H9 (cell line): ENCODE measurements at regions not wholly inside any gene's neighbourhood (a gene's known extent, or its start where the extent isn't known, plus 50 kb on each side); places are given as distances from the start of the nearest gene placed in this dataset.

Experiments used
- DNase-seq: peaks from one replicate; pipeline ENCODE4 v3.0.0-alpha.2; 2017
- H2AFZ ChIP-seq: one replicate; pipeline ENCODE4 v1.6.1; 2013; ENCODE audit warnings: mild to moderate bottlenecking, low read length, control low read depth, moderate library complexity
- H2AK5ac ChIP-seq: 2 replicates; pipeline ENCODE4 v1.6.1; 2013; ENCODE audit warnings: low read length, control low read depth, mixed read lengths; ENCODE audit not compliant: insufficient read length
- H2BK120ac ChIP-seq: one replicate; pipeline ENCODE4 v1.6.1; 2013; ENCODE audit warnings: low read depth, mild to moderate bottlenecking, low read length, control low read depth, inconsistent platforms; ENCODE audit not compliant: poor library complexity, severe bottlenecking
- H2BK12ac ChIP-seq: 2 replicates; pipeline ENCODE4 v1.6.1; 2013; ENCODE audit warnings: low read length, control low read depth, mixed read lengths, low read depth; ENCODE audit not compliant: insufficient read length
- H2BK15ac ChIP-seq: 2 replicates; pipeline ENCODE4 v1.6.1; 2013; ENCODE audit warnings: low read depth, low read length, control low read depth
- H2BK20ac ChIP-seq: one replicate; pipeline ENCODE4 v1.6.1; 2013; ENCODE audit warnings: low read depth, mild to moderate bottlenecking, low read length, control low read depth, inconsistent platforms; ENCODE audit not compliant: poor library complexity, severe bottlenecking
- H2BK5ac ChIP-seq: 2 replicates; pipeline ENCODE4 v1.6.1; 2013; ENCODE audit warnings: low read length, control low read depth, mixed read lengths; ENCODE audit not compliant: insufficient read length
- H3K14ac ChIP-seq: 2 replicates; pipeline ENCODE4 v1.6.1; 2013; ENCODE audit warnings: low read length, control low read depth; ENCODE audit not compliant: insufficient read depth
- H3K18ac ChIP-seq: 2 replicates; pipeline ENCODE4 v1.6.1; 2013; ENCODE audit warnings: low read depth, mild to moderate bottlenecking, mixed read lengths, low read length, control low read depth; ENCODE audit not compliant: insufficient read length
- H3K23ac ChIP-seq: 2 replicates; pipeline ENCODE4 v1.6.1; 2013; ENCODE audit warnings: low read length, control low read depth, mixed read lengths, low read depth; ENCODE audit not compliant: insufficient read length
- H3K23me2 ChIP-seq: 2 replicates; pipeline ENCODE4 v1.6.1; 2013; ENCODE audit warnings: low read depth, mild to moderate bottlenecking, mixed read lengths, low read length, control low read depth; ENCODE audit not compliant: insufficient read length, poor library complexity, severe bottlenecking
- H3K27ac ChIP-seq: 2 replicates; pipeline ENCODE4 v1.5.1; 2013; ENCODE audit warnings: low read length, control low read depth, mixed read lengths, low read depth; ENCODE audit not compliant: insufficient read length
- H3K27me3 ChIP-seq: 2 replicates; pipeline ENCODE4 v1.6.1; 2013; ENCODE audit warnings: low read length, control low read depth, inconsistent platforms; ENCODE audit not compliant: insufficient read depth
- H3K4ac ChIP-seq: 2 replicates; pipeline ENCODE4 v1.6.1; 2013; ENCODE audit warnings: low read depth, mild to moderate bottlenecking, control low read depth, inconsistent platforms, low read length, moderate library complexity
- H3K4me1 ChIP-seq: 2 replicates; pipeline ENCODE4 v1.6.1; 2013; ENCODE audit warnings: low read length, control low read depth, inconsistent platforms; ENCODE audit not compliant: insufficient read depth
- H3K4me2 ChIP-seq: 2 replicates; pipeline ENCODE4 v1.6.1; 2013; ENCODE audit warnings: low read length, control low read depth, mixed read lengths; ENCODE audit not compliant: insufficient read length, insufficient read depth
- H3K56ac ChIP-seq: 2 replicates; pipeline ENCODE4 v1.6.1; 2013; ENCODE audit warnings: low read depth, mild to moderate bottlenecking, mixed read lengths, low read length, control low read depth; ENCODE audit not compliant: insufficient read length
- H3K79me1 ChIP-seq: 2 replicates; pipeline ENCODE4 v1.6.1; 2013; ENCODE audit warnings: low read depth, mild to moderate bottlenecking, moderate library complexity, low read length, control low read depth, inconsistent platforms; ENCODE audit not compliant: insufficient read depth, poor library complexity, severe bottlenecking
- H3K79me2 ChIP-seq: 2 replicates; pipeline ENCODE4 v1.6.1; 2013; ENCODE audit warnings: low read length, control low read depth, inconsistent platforms; ENCODE audit not compliant: insufficient read depth
- H3K9ac ChIP-seq: 2 replicates; pipeline ENCODE4 v1.6.1; 2013; ENCODE audit warnings: low read length, control low read depth, mixed read lengths; ENCODE audit not compliant: insufficient read length; ENCODE audit errors: extremely low read depth
- H3K9me3 ChIP-seq: one replicate; pipeline ENCODE4 v1.6.1; 2013; ENCODE audit warnings: low read depth, low read length, inconsistent platforms; ENCODE audit not compliant: control insufficient read depth
- H3T11ph ChIP-seq: one replicate; pipeline ENCODE4 v1.6.1; 2013; ENCODE audit warnings: mild to moderate bottlenecking, low read length, control low read depth, inconsistent platforms
- H4K20me1 ChIP-seq: one replicate; pipeline ENCODE4 v1.6.1; 2013; ENCODE audit not compliant: control insufficient read depth, insufficient read length, insufficient read depth
- H4K5ac ChIP-seq: 2 replicates; pipeline ENCODE4 v1.6.1; 2013; ENCODE audit warnings: low read depth, mild to moderate bottlenecking, mixed read lengths, low read length, control low read depth; ENCODE audit not compliant: insufficient read length
- H4K8ac ChIP-seq: replicated peaks from 2 replicates; pipeline ENCODE4 v1.6.1; 2013; ENCODE audit warnings: low read length, control low read depth, mixed read lengths, low read depth; ENCODE audit not compliant: insufficient read length
- H4K91ac ChIP-seq: 2 replicates; pipeline ENCODE4 v1.6.1; 2013; ENCODE audit warnings: low read depth, mild to moderate bottlenecking, moderate library complexity, mixed read lengths, low read length, control low read depth; ENCODE audit not compliant: insufficient read length
- H3K27ac Mint-ChIP-seq, 3 experiments: 2 replicates in 2 of 3; 3 replicates in 1 of 3; pipeline ENCODE4 v1.8.0; 2020 to 2021; ENCODE audit warnings: mixed read lengths in 3 of 3, mild to moderate bottlenecking in 1 of 3, moderate library complexity in 1 of 3
- H3K27me3 Mint-ChIP-seq: 2 replicates; pipeline ENCODE4 v1.8.0; 2021; ENCODE audit warnings: low read depth, mild to moderate bottlenecking, moderate library complexity, mixed read lengths
- H3K36me3 Mint-ChIP-seq, 3 experiments: 2 replicates in 2 of 3; 3 replicates in 1 of 3; pipeline ENCODE4 v1.8.0; 2020 to 2021; ENCODE audit warnings: low read depth in 3 of 3, mixed read lengths in 3 of 3; ENCODE audit not compliant: insufficient read depth in 1 of 3
- H3K4me1 Mint-ChIP-seq, 2 experiments: 2 replicates each; pipeline ENCODE4 v1.8.0; 2020; ENCODE audit warnings: mixed read lengths in 2 of 2
- H3K4me3 Mint-ChIP-seq, 2 experiments: 2 replicates in 1 of 2; 3 replicates in 1 of 2; pipeline ENCODE4 v1.8.0; 2020 to 2021; ENCODE audit warnings: mild to moderate bottlenecking in 2 of 2, mixed read lengths in 2 of 2, moderate library complexity in 1 of 2
- H3K9me3 Mint-ChIP-seq, 2 experiments: 2 replicates in 1 of 2; 3 replicates in 1 of 2; pipeline ENCODE4 v1.8.0; 2020; ENCODE audit warnings: mild to moderate bottlenecking in 2 of 2, mixed read lengths in 2 of 2, moderate library complexity in 1 of 2
- WGBS: extraction: QIAGEN DNeasy Blood & Tissue Kit; methylation state at CpG from one replicate; pipeline ENCODE4 v1.1.7; 2013; ENCODE audit warnings: missing lambda C conversion rate, low lambda C conversion rate, mixed read lengths; ENCODE audit not compliant: insufficient read length; ENCODE audit errors: extremely low coverage; 5-methylcytosine and 5-hydroxymethylcytosine counted together
- TF ChIP-seq, protein P1 (sequence below): fragments of 200-600 bp; sonication (generic); conservative IDR thresholded peaks from 3 replicates; pipeline ENCODE4 v1.8.0; 2021; ENCODE audit warnings: antibody characterized with exemption, mild to moderate bottlenecking

DNA sequence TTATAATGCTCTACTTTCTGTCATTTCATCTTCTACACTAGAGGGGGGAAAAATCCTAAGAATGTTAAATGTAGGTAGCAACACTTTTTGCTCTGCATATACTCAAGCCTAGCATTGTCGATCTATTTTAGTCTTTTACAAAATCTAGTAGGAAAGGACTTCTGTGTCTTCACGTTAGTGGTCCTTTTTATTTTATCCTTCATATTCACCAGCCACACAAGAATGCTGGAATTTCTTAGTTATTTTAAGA lies 253.0 kb upstream of the FLRT2 start:
- Histone ChIP-seq H4K5ac (no peak overlapping the region), H3K79me2 (no peaks in the 10 kb centered on the region), H3K23me2 (no peaks in the 10 kb centered on the region), H4K91ac (no peak overlapping the region), H3K9ac (no peak overlapping the region), H3K27ac (no peak overlapping the region), H3K23ac (no peak overlapping the region), H2BK12ac (no peak overlapping the region), H2BK5ac (no peak overlapping the region), H2AFZ (no peak overlapping the region), H2BK20ac (no peak overlapping the region), H3T11ph (no peak overlapping the region), H2BK120ac (no peak overlapping the region), H3K4ac (no peak overlapping the region), H3K56ac (no peak overlapping the region), H2BK15ac (no peak overlapping the region), H3K9me3 (no peaks in the 10 kb centered on the region), H3K4me1 (no peaks in the 10 kb centered on the region), H2AK5ac (no peak overlapping the region), H3K4me2 (no peak overlapping the region), H3K27me3 (no peaks in the 10 kb centered on the region), H3K79me1 (no peaks in the 10 kb centered on the region), H3K18ac (no peak overlapping the region), H4K8ac (no peak overlapping the region), H3K14ac (no peak overlapping the region), H4K20me1 (no peaks in the 10 kb centered on the region)
- TF ChIP-seq, protein P1, sequence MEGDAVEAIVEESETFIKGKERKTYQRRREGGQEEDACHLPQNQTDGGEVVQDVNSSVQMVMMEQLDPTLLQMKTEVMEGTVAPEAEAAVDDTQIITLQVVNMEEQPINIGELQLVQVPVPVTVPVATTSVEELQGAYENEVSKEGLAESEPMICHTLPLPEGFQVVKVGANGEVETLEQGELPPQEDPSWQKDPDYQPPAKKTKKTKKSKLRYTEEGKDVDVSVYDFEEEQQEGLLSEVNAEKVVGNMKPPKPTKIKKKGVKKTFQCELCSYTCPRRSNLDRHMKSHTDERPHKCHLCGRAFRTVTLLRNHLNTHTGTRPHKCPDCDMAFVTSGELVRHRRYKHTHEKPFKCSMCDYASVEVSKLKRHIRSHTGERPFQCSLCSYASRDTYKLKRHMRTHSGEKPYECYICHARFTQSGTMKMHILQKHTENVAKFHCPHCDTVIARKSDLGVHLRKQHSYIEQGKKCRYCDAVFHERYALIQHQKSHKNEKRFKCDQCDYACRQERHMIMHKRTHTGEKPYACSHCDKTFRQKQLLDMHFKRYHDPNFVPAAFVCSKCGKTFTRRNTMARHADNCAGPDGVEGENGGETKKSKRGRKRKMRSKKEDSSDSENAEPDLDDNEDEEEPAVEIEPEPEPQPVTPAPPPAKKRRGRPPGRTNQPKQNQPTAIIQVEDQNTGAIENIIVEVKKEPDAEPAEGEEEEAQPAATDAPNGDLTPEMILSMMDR = no peak
- DNase-seq = no peak
- no peaks in the 10 kb centered on the region for H3K27me3 Mint-ChIP-seq
- no peak overlapping the region for H3K4me3 Mint-ChIP-seq
- no CpG with 5 or more reads among the region's 2 CpGs for WGBS
- H3K36me3 Mint-ChIP-seq = no peaks in the 10 kb centered on the region
- peaks cover 0 to 3% of the 10 kb centered on the region in 2 experiments; a peak in 1 of 4 replicates for H3K4me1 Mint-ChIP-seq
- no peak overlapping the region for H3K27ac Mint-ChIP-seq
- H3K9me3 Mint-ChIP-seq = no peaks in the 10 kb centered on the region
